HUES6 (cell line): ENCODE measurements at regions not wholly inside any gene's neighbourhood (a gene's known extent, or its start where the extent isn't known, plus 50 kb on each side); places are given as distances from the start of the nearest gene placed in this dataset.
"Not testable (repeated sequence)": the region's sequence is repeated elsewhere in the genome, so short reads cannot be mapped to it uniquely, and the experiment has no call there.

ENCODE experiments used
- H3K27ac ChIP-seq: 2 replicates; pipeline ENCODE4 v1.7.0; 2013; ENCODE audit warnings: low read depth, mild to moderate bottlenecking, low read length, inconsistent platforms
- H3K27me3 ChIP-seq: 2 replicates; pipeline ENCODE4 v1.6.1; 2013; ENCODE audit warnings: low read length; ENCODE audit not compliant: control insufficient read depth, insufficient read depth
- H3K36me3 ChIP-seq: 2 replicates; pipeline ENCODE4 v1.6.1; 2013; ENCODE audit warnings: low read length; ENCODE audit not compliant: control insufficient read depth, insufficient read depth
- H3K4me1 ChIP-seq: 2 replicates; pipeline ENCODE4 v1.6.1; 2013; ENCODE audit warnings: low read length; ENCODE audit not compliant: control insufficient read depth, insufficient read depth
- H3K4me3 ChIP-seq: 2 replicates; pipeline ENCODE4 v1.5.1; 2013; ENCODE audit warnings: low read depth, low read length
- H3K9ac ChIP-seq: one replicate; pipeline ENCODE4 v1.6.1; 2013; ENCODE audit warnings: mild to moderate bottlenecking, low read length
- H3K9me3 ChIP-seq: 2 replicates; pipeline ENCODE4 v1.6.1; 2013; ENCODE audit warnings: low read depth, low read length; ENCODE audit not compliant: control insufficient read depth, insufficient read depth

GRCh38 chr4:159823743-159824142 is 720.9 kb downstream of the RAPGEF2 start:
- H3K27ac ChIP-seq, result no peak overlapping the region
- no peaks in the 10 kb centered on the region for H3K27me3 ChIP-seq
- H3K4me1 ChIP-seq, result no peaks in the 10 kb centered on the region
- H3K36me3 ChIP-seq, result no peaks in the 10 kb centered on the region
- H3K4me3 ChIP-seq, result no peak overlapping the region
- H3K9me3 ChIP-seq, result peaks cover 4% of the 10 kb centered on the region; the same call in 1 of the 2 replicates
- no peak overlapping the region for H3K9ac ChIP-seq

GRCh38 chr4:159828687-159829086 is 725.8 kb downstream of the RAPGEF2 start:
- Histone ChIP-seq H3K27ac (no peak overlapping the region), H3K4me1 (no peaks in the 10 kb centered on the region), H3K36me3 (no peaks in the 10 kb centered on the region), H3K27me3 (no peaks in the 10 kb centered on the region), H3K9me3 (no peaks in the 10 kb centered on the region), H3K9ac (no peak overlapping the region), H3K4me3 (no peak overlapping the region)

GRCh38 chr4:159829184-159829583 is 726.3 kb downstream of the RAPGEF2 start:
- no peaks in the 10 kb centered on the region for H3K4me1 ChIP-seq
- no peaks in the 10 kb centered on the region for H3K36me3 ChIP-seq
- H3K27ac ChIP-seq, result no peak overlapping the region
- H3K27me3 ChIP-seq, result no peaks in the 10 kb centered on the region
- no peaks in the 10 kb centered on the region for H3K9me3 ChIP-seq
- H3K9ac ChIP-seq, result no peak overlapping the region
- H3K4me3 ChIP-seq, result no peak overlapping the region

- H3K36me3 ChIP-seq, result no peaks in the 10 kb centered on the region
- no peak overlapping the region for H3K4me3 ChIP-seq
- H3K4me1 ChIP-seq, result no peaks in the 10 kb centered on the region
- no peak overlapping the region for H3K9ac ChIP-seq
- H3K9me3 ChIP-seq, result no peaks in the 10 kb centered on the region
- H3K27ac ChIP-seq, result no peak overlapping the region
- no peaks in the 10 kb centered on the region for H3K27me3 ChIP-seq
Observed at GRCh38 chr4:159837071-159837470, 734.2 kb downstream of the RAPGEF2 start.

GRCh38 chr4:159855731-159856130 is 752.9 kb downstream of the RAPGEF2 start:
- no peaks in the 10 kb centered on the region for H3K9me3 ChIP-seq
- H3K9ac ChIP-seq, result no peak overlapping the region
- H3K36me3 ChIP-seq, result no peaks in the 10 kb centered on the region
- no peak overlapping the region for H3K27ac ChIP-seq
- H3K4me1 ChIP-seq, result peaks cover 7% of the 10 kb centered on the region
- no peaks in the 10 kb centered on the region for H3K27me3 ChIP-seq
- H3K4me3 ChIP-seq, result no peak overlapping the region

GRCh38 chr4:159856451-159856850 is 753.6 kb downstream of the RAPGEF2 start:
- H3K4me3 ChIP-seq, result no peak overlapping the region
- H3K27me3 ChIP-seq, result no peaks in the 10 kb centered on the region
- H3K36me3 ChIP-seq, result no peaks in the 10 kb centered on the region
- H3K9ac ChIP-seq, result no peak overlapping the region
- peaks cover 7% of the 10 kb centered on the region for H3K4me1 ChIP-seq
- H3K27ac ChIP-seq, result no peak overlapping the region
- no peaks in the 10 kb centered on the region for H3K9me3 ChIP-seq

GRCh38 chr4:159859656-159860148 is 756.8 kb downstream of the RAPGEF2 start:
- Histone ChIP-seq H3K27ac (no peak overlapping the region), H3K36me3 (no peaks in the 10 kb centered on the region), H3K4me1 (peaks cover 7% of the 10 kb centered on the region), H3K9ac (no peak overlapping the region), H3K27me3 (no peaks in the 10 kb centered on the region), H3K4me3 (no peak overlapping the region), H3K9me3 (no peaks in the 10 kb centered on the region)

- H3K4me1 ChIP-seq, result peaks cover 7% of the 10 kb centered on the region
- H3K36me3 ChIP-seq, result no peaks in the 10 kb centered on the region
- H3K9ac ChIP-seq, result no peak overlapping the region
- no peak overlapping the region for H3K4me3 ChIP-seq
- H3K27ac ChIP-seq, result no peak overlapping the region
- H3K9me3 ChIP-seq, result no peaks in the 10 kb centered on the region
- no peaks in the 10 kb centered on the region for H3K27me3 ChIP-seq
Observed at GRCh38 chr4:159860945-159861344, 758.1 kb downstream of the RAPGEF2 start.

- no peak overlapping the region for H3K27ac ChIP-seq
- no peaks in the 10 kb centered on the region for H3K27me3 ChIP-seq
- no peaks in the 10 kb centered on the region for H3K36me3 ChIP-seq
- no peak overlapping the region for H3K9ac ChIP-seq
- H3K9me3 ChIP-seq, result no peaks in the 10 kb centered on the region
- H3K4me3 ChIP-seq, result no peak overlapping the region
- no peaks in the 10 kb centered on the region for H3K4me1 ChIP-seq
Observed at GRCh38 chr4:159864337-159864736, 761.5 kb downstream of the RAPGEF2 start.

GRCh38 chr4:159867673-159868072 is 764.8 kb downstream of the RAPGEF2 start:
- Histone ChIP-seq H3K9me3 (no peaks in the 10 kb centered on the region), H3K4me1 (no peaks in the 10 kb centered on the region), H3K9ac (no peak overlapping the region), H3K27me3 (no peaks in the 10 kb centered on the region), H3K36me3 (no peaks in the 10 kb centered on the region), H3K27ac (no peak overlapping the region), H3K4me3 (no peak overlapping the region)

GRCh38 chr4:159868936-159869335 is 766.1 kb downstream of the RAPGEF2 start:
- not testable (repeated sequence) for H3K27ac ChIP-seq, H3K9ac ChIP-seq, H3K9me3 ChIP-seq, H3K27me3 ChIP-seq, H3K4me3 ChIP-seq, H3K4me1 ChIP-seq, H3K36me3 ChIP-seq

GRCh38 chr4:159871141-159871540 is 768.3 kb downstream of the RAPGEF2 start:
- H3K27me3 ChIP-seq, result no peaks in the 10 kb centered on the region
- H3K4me3 ChIP-seq, result no peak overlapping the region
- no peak overlapping the region for H3K27ac ChIP-seq
- H3K36me3 ChIP-seq, result no peaks in the 10 kb centered on the region
- H3K9ac ChIP-seq, result no peak overlapping the region
- no peaks in the 10 kb centered on the region for H3K4me1 ChIP-seq
- H3K9me3 ChIP-seq, result no peaks in the 10 kb centered on the region
